GM18867 (cell line): ENCODE measurements at regions not wholly inside any gene's neighbourhood (a gene's known extent, or its start where the extent isn't known, plus 50 kb on each side); places are given as distances from the start of the nearest gene placed in this dataset.

ENCODE experiments used
- ATAC-seq: cut with Tn5 transposase; IDR thresholded peaks from one replicate; pipeline ENCODE4 v1.9.1; 2021; ENCODE audit warnings: mild to moderate bottlenecking, moderate library complexity; ENCODE audit not compliant: unreplicated experiment

GRCh38 chr5:74082512-74083055 lies 456.6 kb downstream of the ARHGEF28 start:
- ATAC-seq: no peak

GRCh38 chr5:74081126-74081525 lies 455.1 kb downstream of the ARHGEF28 start:
- ATAC-seq: no peak

- peak; percentile 73 for ATAC-seq
These were observed 454.1 kb downstream of the ARHGEF28 start for GRCh38 chr5:74079971-74080556.

- no peak for ATAC-seq
These were observed 449.8 kb downstream of the ARHGEF28 start for GRCh38 chr5:74075501-74076484.

GRCh38 chr5:74074111-74074510 lies 448.1 kb downstream of the ARHGEF28 start:
- ATAC-seq: no peak

GRCh38 chr5:74073257-74073656 lies 447.3 kb downstream of the ARHGEF28 start:
- ATAC-seq: no peak

GRCh38 chr5:74072646-74073045 lies 446.6 kb downstream of the ARHGEF28 start:
- no peak for ATAC-seq

GRCh38 chr5:74070766-74071165 lies 444.8 kb downstream of the ARHGEF28 start:
- no peak for ATAC-seq

GRCh38 chr5:74069741-74070140 lies 443.7 kb downstream of the ARHGEF28 start:
- ATAC-seq: no peak

- no peak for ATAC-seq
These were observed 441.9 kb downstream of the ARHGEF28 start for GRCh38 chr5:74067748-74068541.

GRCh38 chr5:74064911-74065310 lies 438.9 kb downstream of the ARHGEF28 start:
- ATAC-seq: no peak

GRCh38 chr5:74064225-74064624 lies 438.2 kb downstream of the ARHGEF28 start:
- ATAC-seq: no peak

GRCh38 chr5:74063821-74064220 lies 437.8 kb downstream of the ARHGEF28 start:
- ATAC-seq: no peak

- no peak for ATAC-seq
These were observed 437.4 kb downstream of the ARHGEF28 start for GRCh38 chr5:74063346-74063745.

- no peak for ATAC-seq
These were observed 435.3 kb downstream of the ARHGEF28 start for GRCh38 chr5:74061292-74061691.

GRCh38 chr5:74059706-74060105 lies 433.7 kb downstream of the ARHGEF28 start:
- ATAC-seq: no peak

- ATAC-seq: no peak
These were observed 430.8 kb downstream of the ARHGEF28 start for GRCh38 chr5:74056789-74057164.

GRCh38 chr5:74056107-74056788 lies 430.3 kb downstream of the ARHGEF28 start:
- peak; percentile 39 for ATAC-seq

GRCh38 chr5:74055486-74056106 lies 429.6 kb downstream of the ARHGEF28 start:
- ATAC-seq: no peak
